Amygdala (tissue), 56 donors: ENCODE measurements at regions not wholly inside any gene's neighbourhood (a gene's known extent, or its start where the extent isn't known, plus 50 kb on each side); places are given as distances from the start of the nearest gene placed in this dataset.
"Not testable (repeated sequence)": the region's sequence is repeated elsewhere in the genome, so short reads cannot be mapped to it uniquely, and the experiment has no call there.

Source experiments
- DNase-seq, 56 donors: peaks; one replicate each; lab custom pipeline; 2025; lab: John Stamatoyannopoulos, UW

- DNase-seq, result no peak
Measured at GRCh38 chr11:29190313-29190712, 826.5 kb downstream of the KCNA4 start.

- no peak for DNase-seq
Measured at GRCh38 chr11:29187215-29187614, 829.6 kb downstream of the KCNA4 start.

GRCh38 chr11:29184939-29185890, 831.6 kb downstream of the KCNA4 start:
- no peak for DNase-seq

- no peak for DNase-seq
Measured at GRCh38 chr11:29183301-29183700, 833.5 kb downstream of the KCNA4 start.

DNA sequence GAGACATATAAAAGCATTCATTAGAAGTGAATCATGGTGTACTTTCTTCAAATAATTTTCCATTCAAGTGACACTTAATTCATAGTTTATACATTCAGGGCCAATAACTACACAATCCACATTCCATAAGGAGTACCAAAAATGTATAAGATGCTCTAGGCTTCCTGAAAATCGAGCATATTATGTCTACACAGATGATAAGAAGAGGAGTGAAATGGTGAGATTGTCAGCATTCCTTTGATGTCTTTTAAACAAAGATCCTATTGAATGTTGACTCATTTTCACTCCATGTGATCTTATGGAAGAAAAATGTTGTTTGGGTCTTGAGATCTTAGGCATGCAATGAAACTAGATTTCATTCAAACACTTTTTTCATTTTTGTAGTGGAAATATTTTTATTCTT, 843.2 kb downstream of the KCNA4 start:
- DNase-seq, result no peak

DNA sequence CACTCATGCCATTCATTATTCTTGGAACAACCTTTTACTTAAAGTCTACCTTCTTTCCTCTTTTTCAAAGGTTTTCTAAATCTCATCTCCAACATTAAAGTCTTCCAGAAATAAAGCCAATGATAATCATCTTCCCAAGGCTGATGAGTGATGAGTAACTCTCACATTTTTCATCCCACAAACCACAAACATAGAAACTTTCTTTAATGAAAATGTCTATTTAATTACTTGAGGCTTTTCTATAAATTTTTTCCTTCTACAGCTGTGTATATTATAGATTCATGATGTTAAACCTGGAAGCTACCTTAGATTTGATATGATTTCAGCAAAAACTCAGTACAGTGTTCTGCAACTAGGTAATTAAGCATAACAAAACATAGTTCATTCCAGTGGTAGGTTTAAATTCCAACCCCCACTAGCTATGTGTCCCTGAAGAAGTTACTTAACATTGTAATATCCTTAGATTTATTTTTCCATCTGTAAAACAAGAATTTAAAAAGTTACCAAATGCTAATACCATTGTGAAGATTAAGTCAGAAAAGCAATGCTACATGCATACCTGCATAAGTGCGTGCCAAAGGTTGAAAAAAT, 845.4 kb downstream of the KCNA4 start:
- DNase-seq, result no peak

DNA sequence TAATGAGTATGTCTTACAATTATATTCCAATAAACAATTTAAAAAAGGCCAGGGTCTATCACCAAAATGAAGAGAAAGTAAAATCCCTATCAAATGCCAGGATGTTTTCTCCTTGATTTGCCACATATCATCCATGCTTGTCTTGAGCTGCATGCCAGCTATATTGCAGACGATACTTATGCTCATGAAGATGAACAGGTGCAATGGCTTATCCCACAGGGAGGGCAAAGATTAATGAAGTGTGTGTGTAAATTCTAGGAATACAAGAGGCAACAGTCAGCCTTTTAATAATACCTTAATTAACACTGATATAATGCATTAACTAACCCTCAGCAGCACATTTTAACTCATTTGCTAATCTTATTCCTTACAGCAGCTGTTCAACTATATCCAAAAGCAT, 850.5 kb downstream of the KCNA4 start:
- no peak for DNase-seq

DNA sequence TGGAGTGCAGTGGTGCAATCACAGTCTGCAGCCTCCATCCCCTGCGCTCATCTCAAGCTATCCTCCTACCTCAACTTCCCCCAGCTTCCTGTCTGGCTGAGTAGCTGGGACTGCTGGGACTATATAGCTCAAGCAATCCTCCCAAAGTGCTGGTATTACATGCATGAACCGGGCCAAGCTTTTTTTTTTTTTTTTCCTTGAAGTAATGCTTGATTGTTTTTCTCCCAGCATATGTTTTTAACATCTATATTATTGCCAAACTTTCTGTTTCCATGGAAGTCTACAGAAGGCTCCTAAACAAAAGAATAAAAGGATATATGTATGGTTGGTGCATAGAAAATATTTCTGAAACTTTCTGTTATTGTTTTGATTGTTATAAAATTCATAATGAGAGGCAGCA, 853.6 kb downstream of the KCNA4 start:
- no peak for DNase-seq

GRCh38 chr11:29162491-29162890, 854.3 kb downstream of the KCNA4 start:
- DNase-seq, result no peak

GRCh38 chr11:29161191-29161590, 855.6 kb downstream of the KCNA4 start:
- no peak for DNase-seq

GRCh38 chr11:29159552-29160465, 857.0 kb downstream of the KCNA4 start:
- DNase-seq, result peak in 9 of 56 donors; percentile 0 to 8 (median 5)

- DNase-seq, result no peak
Measured at GRCh38 chr11:29153078-29153477, 863.8 kb downstream of the KCNA4 start.

- DNase-seq, result not testable (repeated sequence)
Measured at GRCh38 chr11:29142573-29142972, 874.3 kb downstream of the KCNA4 start.

- no peak for DNase-seq
Measured at GRCh38 chr11:29135504-29135903, 881.3 kb downstream of the KCNA4 start.

- no peak for DNase-seq
Measured at GRCh38 chr11:29131055-29131454, 885.8 kb downstream of the KCNA4 start.

DNA sequence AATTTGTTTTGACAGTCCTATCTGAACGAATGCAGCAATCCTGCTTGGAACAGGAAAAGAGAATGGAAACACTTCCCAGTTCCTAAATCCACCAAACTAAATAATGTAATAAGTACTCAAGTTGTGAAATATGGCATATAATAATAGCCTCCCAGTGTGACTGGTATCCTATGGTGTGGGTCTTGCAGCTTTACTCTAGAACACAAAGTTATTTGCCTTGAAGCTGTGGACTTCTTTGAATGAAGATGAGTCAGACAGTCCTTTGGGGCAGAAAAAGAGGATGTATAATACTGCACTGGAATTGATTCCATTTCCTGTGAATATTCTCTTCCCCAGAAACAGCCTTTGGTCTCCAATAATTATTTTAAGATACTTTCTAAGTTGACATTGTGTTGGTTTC, 887.0 kb downstream of the KCNA4 start:
- no peak for DNase-seq

GRCh38 chr11:29127461-29127860, 889.4 kb downstream of the KCNA4 start:
- no peak for DNase-seq

DNA sequence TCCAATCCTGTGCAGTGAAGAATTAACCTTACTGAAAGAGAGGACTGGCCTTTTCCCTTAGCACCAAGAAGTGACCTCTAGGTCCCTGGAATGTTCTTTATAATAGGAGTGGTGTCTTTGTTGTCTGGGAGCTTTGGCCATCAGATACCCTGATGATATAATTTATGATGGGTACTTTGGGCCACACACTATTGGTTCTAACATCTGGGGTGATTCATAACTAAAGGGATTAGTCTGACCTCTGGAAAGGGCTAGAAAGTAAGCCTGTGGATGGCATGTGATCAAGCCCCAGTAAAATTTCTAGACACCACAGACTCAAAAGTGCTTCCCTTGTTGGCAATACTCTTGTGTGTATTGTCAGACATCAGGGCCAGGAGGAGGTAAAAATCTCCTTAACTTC, 891.2 kb downstream of the KCNA4 start:
- DNase-seq, result no peak

GRCh38 chr11:29124470-29124869, 892.4 kb downstream of the KCNA4 start:
- DNase-seq, result peak in 1 of 56 donors; percentile 3

DNA sequence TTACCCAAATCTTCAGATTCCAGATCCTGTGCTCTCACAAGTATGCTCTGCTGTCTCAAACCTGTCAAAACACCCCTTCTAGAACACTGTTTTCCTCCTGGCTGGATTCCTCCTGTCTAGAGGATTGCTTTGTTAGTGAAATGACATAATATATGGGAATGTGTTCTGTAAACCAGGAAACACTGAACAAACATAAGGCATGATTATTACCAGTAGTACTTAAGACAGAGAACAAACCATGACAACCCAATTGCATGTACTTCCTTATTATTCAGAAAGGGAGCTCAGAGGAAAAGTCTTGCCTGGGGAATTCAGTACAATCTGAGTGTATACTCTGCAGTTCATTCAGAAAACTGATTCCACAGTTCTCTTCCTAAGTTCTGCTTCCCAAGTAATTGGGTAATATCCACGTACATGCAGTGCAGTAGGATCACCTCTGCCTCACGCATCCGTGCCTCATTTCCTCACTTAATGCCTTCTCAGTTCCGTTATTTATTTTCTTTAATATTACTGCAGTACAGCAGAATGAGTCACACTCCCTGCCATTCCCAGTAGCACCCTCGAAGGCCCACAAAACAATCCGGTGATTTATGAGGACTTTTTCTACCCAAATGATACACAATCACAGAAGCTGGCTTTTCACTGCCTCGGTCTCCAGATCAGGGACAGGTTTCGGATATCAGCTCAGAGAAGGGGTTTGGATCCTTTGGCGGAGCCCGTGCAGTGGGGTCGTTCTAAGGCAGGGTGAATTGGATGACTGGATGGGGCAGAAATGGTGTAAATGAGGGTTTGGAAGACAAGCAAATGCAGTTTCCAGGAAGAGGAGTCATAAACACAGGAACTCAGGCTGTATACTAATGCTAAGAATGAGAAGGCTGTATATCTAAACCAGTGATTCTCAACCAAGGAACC, 896.9 kb downstream of the KCNA4 start:
- no peak for DNase-seq
